Ishikawa (cell line): ENCODE measurements at regions not wholly inside any gene's neighbourhood (a gene's known extent, or its start where the extent isn't known, plus 50 kb on each side); places are given as distances from the start of the nearest gene placed in this dataset.

Experiments
- FOXM1 ChIP-seq: IDR thresholded peaks from 2 replicates; pipeline ENCODE4 v1.6.1; 2012; ENCODE audit warnings: low read depth, borderline replicate concordance
- NFIC ChIP-seq: IDR thresholded peaks from 2 replicates; pipeline ENCODE4 v1.6.1; 2012
- RAD21 ChIP-seq: IDR thresholded peaks from 2 replicates; pipeline ENCODE4 v1.6.1; 2012; ENCODE audit warnings: low read depth
- TF ChIP-seq, protein P1 (sequence below): IDR thresholded peaks from 2 replicates; pipeline ENCODE4 v1.6.1; 2012

DNA sequence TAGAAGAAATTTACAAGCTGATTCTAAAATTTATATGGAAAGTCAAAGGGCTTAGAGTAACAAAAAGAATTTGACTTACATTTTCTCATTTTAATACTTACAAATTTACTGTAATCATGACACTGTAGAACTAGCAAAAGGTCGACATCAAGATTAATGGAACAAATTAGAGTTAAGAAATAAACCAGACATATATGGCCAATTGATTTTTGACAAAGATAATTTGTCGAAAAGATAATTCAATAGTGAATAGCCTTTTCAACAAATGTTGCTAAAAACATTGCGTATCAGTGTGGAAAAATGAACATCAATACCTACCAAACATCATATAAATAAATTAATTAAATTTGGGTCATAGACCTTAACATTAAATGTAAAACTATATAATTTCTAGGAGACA, 955.5 kb upstream of the AUTS2 start:
- TF ChIP-seq, protein P1, sequence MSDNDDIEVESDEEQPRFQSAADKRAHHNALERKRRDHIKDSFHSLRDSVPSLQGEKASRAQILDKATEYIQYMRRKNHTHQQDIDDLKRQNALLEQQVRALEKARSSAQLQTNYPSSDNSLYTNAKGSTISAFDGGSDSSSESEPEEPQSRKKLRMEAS: no peak
- no peak for TF ChIP-seq RAD21
- no peak for TF ChIP-seq FOXM1
- TF ChIP-seq NFIC: no peak
